Endothelial cell of umbilical vein (primary cell): ENCODE measurements at regions not wholly inside any gene's neighbourhood (a gene's known extent, or its start where the extent isn't known, plus 50 kb on each side); places are given as distances from the start of the nearest gene placed in this dataset.
A peak's percentile ranks its signal among the peaks of the same experiment; 100 is the strongest.

Experiments
- BruUV-seq: library from RNA; stranded (reverse); fragments of 400-500 nt; replicated peaks from 2 replicates; lab custom pipeline; 2021; lab: Mats Ljungman, UMichigan
- CTCF ChIA-PET: fragments of 300-600, 350-600 bp; sonication (Branson Sonifier 250); formaldehyde crosslinking; loops from one replicate; lab custom pipeline; 2021; ENCODE audit warnings: antibody characterized with exemption, inconsistent platforms; lab: Charles Lee
- POLR2A ChIA-PET: fragments of 300-600, 350-600 bp; sonication (Branson Sonifier 250); formaldehyde crosslinking; loops from one replicate; lab custom pipeline; 2021; ENCODE audit warnings: antibody characterized with exemption, inconsistent platforms; lab: Charles Lee
- DNase-seq: peaks from one replicate; pipeline ENCODE4 v3.0.0-alpha.2; 2011; ENCODE audit warnings: low read depth, low spot score
- FAIRE-seq: peaks from 2 replicates; lab custom pipeline; 2011; peaks lifted over from hg19 to GRCh38; lab: Jason Lieb, UNC
- H2AFZ ChIP-seq: 2 replicates; pipeline ENCODE4 v1.6.0; 2012; ENCODE audit warnings: low read depth, low read length, control low read depth, inconsistent platforms
- H3K27ac ChIP-seq: 2 replicates; pipeline ENCODE4 v1.5.1; 2011; ENCODE audit warnings: low read depth, mild to moderate bottlenecking, control low read depth, low read length, moderate library complexity; ENCODE audit not compliant: insufficient read depth
- H3K27me3 ChIP-seq, 2 experiments: 2 replicates each; pipeline versions ENCODE4 v1.6.0 to v1.6.1; 2011; ENCODE audit warnings: low read length in 2 of 2, mixed read lengths in 1 of 2; ENCODE audit not compliant: control insufficient read depth in 2 of 2, insufficient read depth in 2 of 2
- H3K36me3 ChIP-seq, 2 experiments: 2 replicates in 1 of 2; 3 replicates in 1 of 2; pipeline ENCODE4 v1.5.1; 2011; ENCODE audit warnings: low read length in 2 of 2, mild to moderate bottlenecking in 1 of 2, moderate library complexity in 1 of 2; ENCODE audit not compliant: control insufficient read depth in 2 of 2, insufficient read depth in 2 of 2; ENCODE audit errors: extremely low read depth in 1 of 2
- H3K4me1 ChIP-seq: 3 replicates; pipeline ENCODE4 v1.5.1; 2011; ENCODE audit warnings: mild to moderate bottlenecking, low read length; ENCODE audit not compliant: control insufficient read depth, insufficient read depth; ENCODE audit errors: extremely low read depth
- H3K4me2 ChIP-seq: 2 replicates; pipeline ENCODE4 v1.6.1; 2011; ENCODE audit warnings: low read length, control low read depth, mixed read lengths; ENCODE audit not compliant: insufficient read depth
- H3K4me3 ChIP-seq, 3 experiments: fragments of 200-600 bp in 1 of 3; sonication (generic), shearing (Covaris generic) in 1 of 3; replicated peaks in 1 of 3; 2 replicates each; pipeline ENCODE4 v1.5.1; 2011 to 2016; ENCODE audit warnings: control low read depth in 3 of 3, low read length in 3 of 3, mild to moderate bottlenecking in 2 of 3, inconsistent platforms in 1 of 3, low read depth in 1 of 3, moderate library complexity in 1 of 3; ENCODE audit not compliant: insufficient read depth in 1 of 3
- H3K79me2 ChIP-seq: 2 replicates; pipeline ENCODE4 v1.6.0; 2012; ENCODE audit warnings: low read length, inconsistent platforms; ENCODE audit not compliant: control insufficient read depth, insufficient read depth
- H3K9ac ChIP-seq: replicated peaks from 2 replicates; pipeline ENCODE3; 2011; ENCODE audit warnings: low read length, control low read depth; ENCODE audit not compliant: insufficient read depth; ENCODE audit errors: extremely low read depth
- H3K9me1 ChIP-seq: replicated peaks from 3 replicates; pipeline ENCODE4 v1.6.0; 2011; ENCODE audit warnings: mild to moderate bottlenecking, low read length; ENCODE audit not compliant: control insufficient read depth, insufficient read depth; ENCODE audit errors: extremely low read depth
- H3K9me3 ChIP-seq: replicated peaks from 2 replicates; pipeline ENCODE4 v1.5.1; 2012; ENCODE audit warnings: low read length, inconsistent platforms; ENCODE audit not compliant: control insufficient read depth, insufficient read depth
- H4K20me1 ChIP-seq: replicated peaks from 2 replicates; pipeline ENCODE3; 2011; ENCODE audit warnings: mild to moderate bottlenecking, low read length; ENCODE audit not compliant: control insufficient read depth, insufficient read depth; ENCODE audit errors: extremely low read depth
- CTCF ChIP-seq, 2 donors: IDR thresholded peaks; 1 replicate in 1 of 2; 2 replicates in 1 of 2; pipeline ENCODE4 v1.5.1; 2011; ENCODE audit warnings: low read length in 2 of 2, mild to moderate bottlenecking in 2 of 2, moderate library complexity in 2 of 2, control low read depth in 1 of 2, inconsistent platforms in 1 of 2, low read depth in 1 of 2; ENCODE audit not compliant: insufficient read depth in 1 of 2; ENCODE audit errors: extremely low read depth in 1 of 2
- POLR2A ChIP-seq: IDR thresholded peaks from 2 replicates; pipeline ENCODE4 v1.6.1; 2012; ENCODE audit warnings: low read depth, mild to moderate bottlenecking, control low read depth, low read length
- dilution Hi-C: fragments of 300-500 bp; cut with MboI; formaldehyde crosslinking; loops from one replicate; pipeline ENCODE4 v1.15.0; 2019; ENCODE audit warnings: low sequenced_read_pairs; ENCODE audit not compliant: extremely low pct_ligation_motif_present
- intact Hi-C: fragments of 100-400 bp; cut with micrococcal nuclease; formaldehyde crosslinking; loops from one replicate; pipeline ENCODE4 v1.10.0; 2022

- no peaks in the 10 kb centered on the region for H4K20me1 ChIP-seq
- no peaks in the 10 kb centered on the region for H3K4me1 ChIP-seq
- H3K27me3 ChIP-seq: no peaks in the 10 kb centered on the region
- no peaks in the 10 kb centered on the region for H3K9me3 ChIP-seq
- no peak overlapping the region for H3K27ac ChIP-seq
- no peak overlapping the region for H3K4me3 ChIP-seq
- H3K4me2 ChIP-seq: no peak overlapping the region
- no peak for FAIRE-seq
- DNase-seq: no peak
- no peaks in the 10 kb centered on the region for H3K79me2 ChIP-seq
- CTCF ChIA-PET: interaction anchor here (1.0 to 2.3 kb wide), 5 partner anchors 11 to 857 kb away, joined by 3 to 56 read pairs (median 4); no protein-coding TSS in a partner anchor
- H3K36me3 ChIP-seq: no peaks in the 10 kb centered on the region
- H3K9me1 ChIP-seq: no peaks in the 10 kb centered on the region
- POLR2A ChIA-PET: no interaction called here
- intact Hi-C loops: loop anchor here (1.0 kb wide), 1 partner anchor 204 kb away; no protein-coding TSS in a partner anchor
- dilution Hi-C loops: no loop called here
- no peak overlapping the region for H2AFZ ChIP-seq
- H3K9ac ChIP-seq: no peak overlapping the region
- TF ChIP-seq POLR2A (no peak), CTCF (IDR thresholded peaks at IDR 0.05; ENCODE audit: extremely low read depth in 1 of 2, insufficient read depth in 1 of 2, low read depth in 1 of 2, low read length in 2 of 2) (peak in 1 of 2 donors; percentile 15)
- BruUV-seq: no TSS peak
These were observed 112.2 kb downstream of the MTX3 start for GRCh38 chr5:79878721-79879336.

GRCh38 chr5:79878136-79878679, 112.9 kb downstream of the MTX3 start:
- intact Hi-C loops (loop anchor here (1.0 kb wide), 1 partner anchor 205 kb away; no protein-coding TSS in a partner anchor), dilution Hi-C loops (no loop called here)
- Histone ChIP-seq H3K4me1 (no peaks in the 10 kb centered on the region), H3K9me1 (no peaks in the 10 kb centered on the region), H3K9me3 (no peaks in the 10 kb centered on the region), H3K4me3 (no peak overlapping the region), H2AFZ (no peak overlapping the region), H3K79me2 (no peaks in the 10 kb centered on the region), H3K4me2 (no peak overlapping the region), H3K9ac (no peak overlapping the region), H3K36me3 (no peaks in the 10 kb centered on the region), H4K20me1 (no peaks in the 10 kb centered on the region), H3K27ac (no peak overlapping the region), H3K27me3 (no peaks in the 10 kb centered on the region)
- BruUV-seq: no TSS peak
- no peak for TF ChIP-seq CTCF (IDR thresholded peaks at IDR 0.05; ENCODE audit: extremely low read depth in 1 of 2, insufficient read depth in 1 of 2, low read depth in 1 of 2, low read length in 2 of 2)
- DNase-seq (no peak), FAIRE-seq (no peak)
- POLR2A ChIA-PET: no interaction called here
- CTCF ChIA-PET: interaction anchor here (1.0 to 2.3 kb wide), 5 partner anchors 10 to 857 kb away, joined by 3 to 56 read pairs (median 4); no protein-coding TSS in a partner anchor
